ENCODE measurements at regions not wholly inside any gene's neighbourhood (a gene's known extent, or its start where the extent isn't known, plus 50 kb on each side); places are given as distances from the start of the nearest gene placed in this dataset.

DNA sequence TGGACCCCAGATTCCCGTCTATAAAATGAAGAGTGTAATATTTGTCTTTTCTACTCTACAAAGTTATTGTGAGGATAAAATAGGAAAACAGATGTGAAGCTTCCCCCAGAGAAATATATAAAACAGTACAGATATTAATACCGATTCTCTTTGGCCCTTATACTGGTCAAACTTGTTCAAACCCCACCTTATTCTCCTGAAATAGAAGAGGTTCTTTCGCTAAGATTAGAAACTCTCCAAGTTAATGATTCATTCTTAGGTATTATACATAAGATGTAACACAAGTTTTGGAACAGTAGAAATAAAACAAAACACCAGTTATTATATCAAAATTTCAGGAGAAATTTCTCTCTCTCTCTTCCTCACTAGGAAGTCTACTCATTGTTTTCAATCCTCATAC lies 852.4 kb upstream of the ADAMTS5 start:
- H3K79me2 ChIP-seq (ENCODE audit: insufficient read depth, low read length): no peaks in the 10 kb centered on the region
- no peak overlapping the region for H3K4me2 ChIP-seq (ENCODE audit: insufficient read depth, low read length)
- no peak overlapping the region for H3K4me3 ChIP-seq (ENCODE audit: insufficient read depth, low read length)
- H3K27ac ChIP-seq (ENCODE audit: low read depth, low read length): no peak overlapping the region
- DNase-seq (ENCODE audit: insufficient read length, low spot score, missing footprints): no peak
- H3K36me3 ChIP-seq (ENCODE audit: insufficient read depth, low read length): no peaks in the 10 kb centered on the region
- peaks cover 4% of the 10 kb centered on the region for H3K4me1 ChIP-seq (ENCODE audit: insufficient read depth, low read length)
- no peaks in the 10 kb centered on the region for H3K27me3 ChIP-seq (ENCODE audit: insufficient read depth, low read length)
- no peaks in the 10 kb centered on the region for H3K9me3 ChIP-seq (ENCODE audit: low read depth, low read length)
- H4K20me1 ChIP-seq (ENCODE audit: insufficient read depth, low read length): no peaks in the 10 kb centered on the region
- TF ChIP-seq, protein P1, sequence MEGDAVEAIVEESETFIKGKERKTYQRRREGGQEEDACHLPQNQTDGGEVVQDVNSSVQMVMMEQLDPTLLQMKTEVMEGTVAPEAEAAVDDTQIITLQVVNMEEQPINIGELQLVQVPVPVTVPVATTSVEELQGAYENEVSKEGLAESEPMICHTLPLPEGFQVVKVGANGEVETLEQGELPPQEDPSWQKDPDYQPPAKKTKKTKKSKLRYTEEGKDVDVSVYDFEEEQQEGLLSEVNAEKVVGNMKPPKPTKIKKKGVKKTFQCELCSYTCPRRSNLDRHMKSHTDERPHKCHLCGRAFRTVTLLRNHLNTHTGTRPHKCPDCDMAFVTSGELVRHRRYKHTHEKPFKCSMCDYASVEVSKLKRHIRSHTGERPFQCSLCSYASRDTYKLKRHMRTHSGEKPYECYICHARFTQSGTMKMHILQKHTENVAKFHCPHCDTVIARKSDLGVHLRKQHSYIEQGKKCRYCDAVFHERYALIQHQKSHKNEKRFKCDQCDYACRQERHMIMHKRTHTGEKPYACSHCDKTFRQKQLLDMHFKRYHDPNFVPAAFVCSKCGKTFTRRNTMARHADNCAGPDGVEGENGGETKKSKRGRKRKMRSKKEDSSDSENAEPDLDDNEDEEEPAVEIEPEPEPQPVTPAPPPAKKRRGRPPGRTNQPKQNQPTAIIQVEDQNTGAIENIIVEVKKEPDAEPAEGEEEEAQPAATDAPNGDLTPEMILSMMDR (IDR thresholded peaks at IDR 0.05; ENCODE audit: extremely low read depth, low read depth, low read length): no peak
- no peak overlapping the region for H2AFZ ChIP-seq (ENCODE audit: low read length)

DNA sequence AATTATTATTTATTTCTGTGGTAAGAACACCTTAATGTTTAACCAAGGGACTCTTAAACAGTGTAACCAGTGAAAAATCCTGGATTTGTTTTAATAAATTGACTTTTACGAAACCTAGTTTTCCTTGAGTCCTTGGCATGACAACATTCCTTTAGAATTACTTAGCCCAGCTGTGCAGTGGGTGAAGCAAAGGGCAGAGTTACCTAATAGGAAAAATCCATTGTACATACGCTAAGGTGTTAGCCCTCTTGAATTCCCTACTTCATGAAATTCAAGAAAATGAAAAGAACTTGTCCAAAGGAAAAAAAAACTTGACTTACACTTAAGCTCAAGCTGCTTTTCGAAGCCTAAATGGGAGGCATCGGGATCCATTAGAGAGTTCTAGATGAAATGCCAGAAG lies 852.0 kb upstream of the ADAMTS5 start:
- no peak for DNase-seq (ENCODE audit: insufficient read length, low spot score, missing footprints)
- H3K9me3 ChIP-seq (ENCODE audit: low read depth, low read length): no peaks in the 10 kb centered on the region
- TF ChIP-seq, protein P1 (IDR thresholded peaks at IDR 0.05; ENCODE audit: extremely low read depth, low read depth, low read length): no peak
- H4K20me1 ChIP-seq (ENCODE audit: insufficient read depth, low read length): no peaks in the 10 kb centered on the region
- no peak overlapping the region for H2AFZ ChIP-seq (ENCODE audit: low read length)
- no peak overlapping the region for H3K4me3 ChIP-seq (ENCODE audit: insufficient read depth, low read length)
- H3K79me2 ChIP-seq (ENCODE audit: insufficient read depth, low read length): no peaks in the 10 kb centered on the region
- no peak overlapping the region for H3K4me2 ChIP-seq (ENCODE audit: insufficient read depth, low read length)
- H3K27ac ChIP-seq (ENCODE audit: low read depth, low read length): no peak overlapping the region
- H3K4me1 ChIP-seq (ENCODE audit: insufficient read depth, low read length): peaks cover 5% of the 10 kb centered on the region
- no peaks in the 10 kb centered on the region for H3K27me3 ChIP-seq (ENCODE audit: insufficient read depth, low read length)
- H3K36me3 ChIP-seq (ENCODE audit: insufficient read depth, low read length): no peaks in the 10 kb centered on the region

DNA sequence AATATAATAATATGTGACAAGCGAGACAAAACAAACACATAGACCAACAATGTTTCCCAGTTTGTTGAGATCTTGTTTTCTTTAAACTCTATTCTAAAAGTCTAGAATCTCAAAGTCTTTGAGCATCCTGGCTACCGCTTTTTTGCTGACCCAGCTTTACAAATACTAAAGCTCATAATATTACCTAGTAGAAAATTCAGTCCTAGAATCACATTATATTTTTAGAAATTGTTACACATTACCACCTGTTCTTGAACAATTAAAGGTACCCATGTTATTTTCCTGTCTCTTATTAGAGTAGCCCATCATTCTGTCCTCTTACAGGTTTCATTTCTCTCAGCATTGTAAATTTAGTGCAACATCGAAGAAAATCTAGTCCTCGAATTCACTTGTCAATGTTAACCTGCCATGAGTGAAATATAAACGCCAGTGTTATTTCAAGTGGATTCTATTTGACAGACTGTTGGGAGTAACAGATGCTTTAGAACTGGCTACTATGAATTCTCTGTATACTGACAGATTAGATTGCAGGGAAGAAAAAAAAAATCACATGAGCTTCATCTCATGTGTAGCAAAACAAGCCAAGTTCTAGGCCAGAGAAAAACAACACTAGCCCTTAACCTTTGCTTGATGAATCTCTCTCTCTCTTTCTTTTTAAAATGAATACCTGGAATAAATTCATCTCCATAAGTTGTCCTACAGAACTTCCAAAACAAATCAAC lies 851.2 kb upstream of the ADAMTS5 start:
- Histone ChIP-seq H3K4me3 (ENCODE audit: insufficient read depth, low read length) (no peak overlapping the region), H3K4me2 (ENCODE audit: insufficient read depth, low read length) (no peak overlapping the region), H3K27ac (ENCODE audit: low read depth, low read length) (no peak overlapping the region), H3K4me1 (ENCODE audit: insufficient read depth, low read length) (peaks cover 12% of the 10 kb centered on the region), H3K27me3 (ENCODE audit: insufficient read depth, low read length) (no peaks in the 10 kb centered on the region), H2AFZ (ENCODE audit: low read length) (no peak overlapping the region), H3K36me3 (ENCODE audit: insufficient read depth, low read length) (no peaks in the 10 kb centered on the region), H3K79me2 (ENCODE audit: insufficient read depth, low read length) (no peaks in the 10 kb centered on the region), H4K20me1 (ENCODE audit: insufficient read depth, low read length) (no peaks in the 10 kb centered on the region), H3K9me3 (ENCODE audit: low read depth, low read length) (no peaks in the 10 kb centered on the region)
- no peak for DNase-seq (ENCODE audit: insufficient read length, low spot score, missing footprints)
- TF ChIP-seq, protein P1 (IDR thresholded peaks at IDR 0.05; ENCODE audit: extremely low read depth, low read depth, low read length): no peak

DNA sequence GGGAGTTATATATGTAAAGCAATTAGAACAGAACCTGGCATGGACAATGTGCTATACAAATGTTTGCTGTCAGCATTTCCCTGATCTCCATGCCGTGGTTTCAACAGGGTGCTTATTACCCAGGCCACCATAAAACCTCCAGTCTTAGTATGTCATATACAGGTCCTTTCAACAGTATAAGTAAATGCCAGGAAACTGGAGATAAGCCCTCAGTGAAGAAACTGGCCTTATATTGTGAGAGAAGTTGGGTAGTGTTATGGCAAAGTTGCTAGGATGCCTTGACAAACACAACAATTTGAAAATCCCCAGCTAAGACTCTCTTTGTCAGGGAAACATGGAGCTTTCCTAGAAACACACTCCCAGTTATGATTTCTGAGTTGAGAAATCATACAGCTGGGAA lies 850.2 kb upstream of the ADAMTS5 start:
- no peak for DNase-seq (ENCODE audit: insufficient read length, low spot score, missing footprints)
- Histone ChIP-seq H4K20me1 (ENCODE audit: insufficient read depth, low read length) (no peaks in the 10 kb centered on the region), H3K27ac (ENCODE audit: low read depth, low read length) (no peak overlapping the region), H2AFZ (ENCODE audit: low read length) (peak overlapping the region; percentile 71), H3K9me3 (ENCODE audit: low read depth, low read length) (no peaks in the 10 kb centered on the region), H3K4me1 (ENCODE audit: insufficient read depth, low read length) (peaks cover 12% of the 10 kb centered on the region), H3K36me3 (ENCODE audit: insufficient read depth, low read length) (no peaks in the 10 kb centered on the region), H3K4me3 (ENCODE audit: insufficient read depth, low read length) (no peak overlapping the region), H3K27me3 (ENCODE audit: insufficient read depth, low read length) (no peaks in the 10 kb centered on the region), H3K79me2 (ENCODE audit: insufficient read depth, low read length) (no peaks in the 10 kb centered on the region), H3K4me2 (ENCODE audit: insufficient read depth, low read length) (no peak overlapping the region)
- TF ChIP-seq, protein P1 (IDR thresholded peaks at IDR 0.05; ENCODE audit: extremely low read depth, low read depth, low read length): no peak

All from osteoblast (primary cell).